H54 (cell line): ENCODE measurements at regions not wholly inside any gene's neighbourhood (a gene's known extent, or its start where the extent isn't known, plus 50 kb on each side); places are given as distances from the start of the nearest gene placed in this dataset.

Experiments
- DNase-seq: peaks from one replicate; pipeline ENCODE4 v3.0.0; 2011; ENCODE audit warnings: low spot score, mixed read lengths; ENCODE audit not compliant: insufficient read length
- FAIRE-seq: peaks from 3 replicates; lab custom pipeline; 2011; peaks lifted over from hg19 to GRCh38; lab: Jason Lieb, UNC
- POLR2A ChIP-seq: IDR thresholded peaks from 2 replicates; pipeline ENCODE4 v1.6.1; 2011; ENCODE audit warnings: low read depth, mild to moderate bottlenecking, low read length

- TF ChIP-seq POLR2A: no peak
- DNase-seq (no peak), FAIRE-seq (peak; percentile 67)
These were observed 838.9 kb downstream of the USP25 start for GRCh38 chr21:16568661-16569060.

GRCh38 chr21:16569679-16570078 lies 839.9 kb downstream of the USP25 start:
- peak; percentile 95 for FAIRE-seq
- TF ChIP-seq POLR2A: no peak
- DNase-seq: no peak

GRCh38 chr21:16570171-16570570 lies 840.4 kb downstream of the USP25 start:
- DNase-seq: no peak
- no peak for TF ChIP-seq POLR2A
- FAIRE-seq: no peak

GRCh38 chr21:16570856-16571255 lies 841.1 kb downstream of the USP25 start:
- DNase-seq (no peak), FAIRE-seq (no peak)
- no peak for TF ChIP-seq POLR2A

GRCh38 chr21:16571594-16571993 lies 841.8 kb downstream of the USP25 start:
- TF ChIP-seq POLR2A: no peak
- FAIRE-seq (peak; percentile 90), DNase-seq (no peak)

- FAIRE-seq: peak; percentile 84
- DNase-seq: no peak
- no peak for TF ChIP-seq POLR2A
These were observed 842.2 kb downstream of the USP25 start for GRCh38 chr21:16572032-16572431.

GRCh38 chr21:16573578-16573977 lies 843.8 kb downstream of the USP25 start:
- DNase-seq (no peak), FAIRE-seq (peak; percentile 92)

GRCh38 chr21:16577975-16578374 lies 848.2 kb downstream of the USP25 start:
- DNase-seq (no peak), FAIRE-seq (peak; percentile 43)
- no peak for TF ChIP-seq POLR2A

More at GRCh38 chr21:16573578-16573977, 843.8 kb downstream of the USP25 start:
- no peak for TF ChIP-seq POLR2A

- FAIRE-seq: no peak
- TF ChIP-seq POLR2A: no peak
- no peak for DNase-seq
These were observed 849.1 kb downstream of the USP25 start for GRCh38 chr21:16578912-16579311.

GRCh38 chr21:16579538-16579937 lies 849.8 kb downstream of the USP25 start:
- no peak for TF ChIP-seq POLR2A
- peak; percentile 36 for FAIRE-seq
- no peak for DNase-seq

- DNase-seq (no peak), FAIRE-seq (no peak)
- no peak for TF ChIP-seq POLR2A
These were observed 850.9 kb downstream of the USP25 start for GRCh38 chr21:16580661-16581060.

- peak; percentile 86 for FAIRE-seq
- TF ChIP-seq POLR2A: no peak
- DNase-seq: no peak
These were observed 853.8 kb downstream of the USP25 start for GRCh38 chr21:16583556-16583955.

- FAIRE-seq (no peak), DNase-seq (no peak)
- TF ChIP-seq POLR2A: no peak
These were observed 855.0 kb downstream of the USP25 start for GRCh38 chr21:16584756-16585155.

- FAIRE-seq (no peak), DNase-seq (no peak)
These were observed 856.1 kb downstream of the USP25 start for GRCh38 chr21:16585896-16586295.

GRCh38 chr21:16587141-16587581 lies 857.4 kb downstream of the USP25 start:
- peak; percentile 26 for DNase-seq
- peak; percentile 100 for FAIRE-seq
- TF ChIP-seq POLR2A: no peak

More at GRCh38 chr21:16585896-16586295, 856.1 kb downstream of the USP25 start:
- no peak for TF ChIP-seq POLR2A
